ENCODE measurements at regions not wholly inside any gene's neighbourhood (a gene's known extent, or its start where the extent isn't known, plus 50 kb on each side); places are given as distances from the start of the nearest gene placed in this dataset.
A peak's percentile ranks its signal among the peaks of the same experiment; 100 is the strongest.

- no peak for TF ChIP-seq CTCF (conservative IDR thresholded peaks at IDR 0.05)
- H3K27ac ChIP-seq: peak overlapping the region; percentile 70
Measured at GRCh38 chr12:111102102-111102739, 181.8 kb upstream of the MYL2 start.

DNA sequence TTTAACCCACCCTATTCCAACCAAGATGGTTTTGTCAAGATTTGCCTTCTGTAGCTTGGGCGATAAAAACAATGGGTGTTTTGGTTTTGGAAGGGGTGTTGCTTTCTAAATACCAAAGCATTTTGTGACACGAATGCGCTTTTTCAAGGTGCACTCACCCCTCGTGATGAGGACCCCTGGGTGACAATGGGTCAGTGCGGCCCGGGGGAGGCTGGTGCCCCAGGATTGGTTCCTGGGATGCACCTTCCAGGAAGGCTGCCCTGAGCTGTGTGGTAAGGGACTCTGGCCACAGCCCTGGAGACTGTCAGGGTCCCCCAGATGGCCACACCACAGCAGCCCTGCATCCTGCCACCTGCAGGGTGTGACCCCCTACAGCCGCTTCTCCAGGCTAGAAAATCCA lies 180.6 kb upstream of the MYL2 start:
- peak overlapping the region; percentile 70; the same call in 1 of the 2 replicates for H3K27ac ChIP-seq
- TF ChIP-seq CTCF (conservative IDR thresholded peaks at IDR 0.05): no peak

- peak overlapping the region; percentile 70; the same call in 1 of the 2 replicates for H3K27ac ChIP-seq
- no peak for TF ChIP-seq CTCF (conservative IDR thresholded peaks at IDR 0.05)
Measured at GRCh38 chr12:111100554-111100953, 180.2 kb upstream of the MYL2 start.

DNA sequence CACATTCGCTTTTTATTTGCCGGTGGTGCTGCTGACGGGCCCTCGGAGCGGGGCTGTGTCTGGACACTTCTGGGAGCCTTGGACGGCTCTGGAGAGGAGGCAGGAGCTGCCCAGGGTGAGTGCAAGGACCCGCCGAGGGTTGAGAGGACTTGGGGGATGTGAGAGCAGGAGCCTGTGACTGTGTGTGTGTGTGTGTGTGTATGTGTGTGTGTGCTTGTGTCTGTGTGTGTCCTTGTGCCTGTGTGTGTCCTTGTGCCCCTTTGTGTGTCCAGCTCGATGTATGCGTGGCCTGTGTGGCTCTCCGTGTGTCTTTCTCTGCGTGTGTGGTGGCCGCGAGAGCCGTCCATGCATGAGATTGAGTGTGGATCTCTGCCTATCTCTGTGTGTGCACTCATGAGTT lies 179.6 kb upstream of the MYL2 start:
- no peak for TF ChIP-seq CTCF (conservative IDR thresholded peaks at IDR 0.05)
- H3K27ac ChIP-seq: peak overlapping the region; percentile 1; the same call in 1 of the 2 replicates

DNA sequence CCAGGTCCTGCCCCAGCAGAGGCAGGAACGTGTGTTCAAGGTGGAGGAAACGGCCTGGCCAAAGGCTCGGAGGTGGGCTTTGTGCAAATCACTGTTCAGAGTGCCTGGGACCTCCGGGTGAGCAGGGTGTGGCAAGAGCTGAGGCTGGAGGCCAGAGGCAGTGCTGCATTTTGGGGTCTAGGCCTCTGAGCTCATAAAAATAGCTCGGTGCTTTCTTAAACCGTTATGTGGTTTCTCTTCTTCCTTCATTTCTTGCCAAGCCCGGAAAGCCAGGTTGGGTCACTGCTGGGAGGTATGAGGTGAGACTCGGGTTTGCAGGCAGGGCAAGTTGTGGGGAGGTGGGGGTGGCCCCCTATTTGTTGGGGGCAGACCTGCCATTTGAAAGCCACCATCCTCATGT lies 178.8 kb upstream of the MYL2 start:
- H3K27ac ChIP-seq: peak overlapping the region; percentile 3; the same call in 1 of the 2 replicates
- TF ChIP-seq CTCF (conservative IDR thresholded peaks at IDR 0.05): no peak

GRCh38 chr12:111094157-111095010 lies 174.0 kb upstream of the MYL2 start:
- no peak for TF ChIP-seq CTCF (conservative IDR thresholded peaks at IDR 0.05)
- peak overlapping the region; percentile 90 for H3K27ac ChIP-seq

- no peak for TF ChIP-seq CTCF (conservative IDR thresholded peaks at IDR 0.05)
- H3K27ac ChIP-seq: peak overlapping the region; percentile 90
Measured at GRCh38 chr12:111093428-111094142, 173.2 kb upstream of the MYL2 start.
